Left ventricle myocardium inferior (tissue), 1 donor: ENCODE measurements at regions not wholly inside any gene's neighbourhood (a gene's known extent, or its start where the extent isn't known, plus 50 kb on each side); places are given as distances from the start of the nearest gene placed in this dataset.
A peak's percentile ranks its signal among the peaks of the same experiment; 100 is the strongest.

Experiments used
- DNase-seq: peaks from one replicate; pipeline ENCODE4 v3.0.0-alpha.2; 2020
- H3K27ac ChIP-seq: fragments of 200-600 bp; replicated peaks from 2 replicates; pipeline ENCODE4 v1.8.0; 2021
- H3K27me3 ChIP-seq: fragments of 200-600 bp; 2 replicates; pipeline ENCODE4 v1.8.0; 2021; ENCODE audit warnings: low read depth
- H3K36me3 ChIP-seq: fragments of 200-600 bp; 2 replicates; pipeline ENCODE4 v1.8.0; 2021
- H3K4me1 ChIP-seq: fragments of 200-600 bp; 2 replicates; pipeline ENCODE4 v1.8.0; 2021
- H3K4me3 ChIP-seq: fragments of 200-600 bp; 2 replicates; pipeline ENCODE4 v1.8.0; 2021; ENCODE audit warnings: mild to moderate bottlenecking, moderate library complexity
- H3K9me3 ChIP-seq: fragments of 200-600 bp; replicated peaks from 2 replicates; pipeline ENCODE4 v1.8.0; 2021
- CTCF ChIP-seq: fragments of 200-600 bp; IDR thresholded peaks from 2 replicates; pipeline ENCODE4 v1.8.0; 2021; ENCODE audit warnings: antibody characterized with exemption, mild to moderate bottlenecking, borderline replicate concordance
- intact Hi-C: fragments of 100-400 bp; cut with micrococcal nuclease; formaldehyde crosslinking; loops from one replicate; pipeline ENCODE4 v1.11.0; 2022
- donor health status: DM: no; HTN: yes; CAD: no; lungs with severe emphysema.

- no peaks in the 10 kb centered on the region for H3K36me3 ChIP-seq
- H3K27me3 ChIP-seq: peaks cover 19% of the 10 kb centered on the region
- H3K4me1 ChIP-seq: no peaks in the 10 kb centered on the region
- no peaks in the 10 kb centered on the region for H3K9me3 ChIP-seq
- no peak overlapping the region for H3K27ac ChIP-seq
- TF ChIP-seq CTCF: no peak
- H3K4me3 ChIP-seq: no peak overlapping the region
- intact Hi-C loops: no loop called here
- DNase-seq: no peak
Measured at GRCh38 chr7:54674891-54675290, 84.1 kb downstream of the SEC61G start.

GRCh38 chr7:54672519-54672918 is 86.5 kb downstream of the SEC61G start:
- no peak for TF ChIP-seq CTCF
- peaks cover 22% of the 10 kb centered on the region for H3K27me3 ChIP-seq
- no peak for DNase-seq
- no peaks in the 10 kb centered on the region for H3K36me3 ChIP-seq
- H3K9me3 ChIP-seq: no peaks in the 10 kb centered on the region
- no peak overlapping the region for H3K27ac ChIP-seq
- intact Hi-C loops: no loop called here
- no peaks in the 10 kb centered on the region for H3K4me1 ChIP-seq
- H3K4me3 ChIP-seq: no peak overlapping the region

GRCh38 chr7:54664235-54665228 is 94.5 kb downstream of the SEC61G start:
- H3K4me3 ChIP-seq: peak overlapping the region; percentile 61
- intact Hi-C loops: no loop called here
- peak; percentile 53 for TF ChIP-seq CTCF
- DNase-seq: peak; percentile 26
- H3K27ac ChIP-seq: no peak overlapping the region
- no peaks in the 10 kb centered on the region for H3K9me3 ChIP-seq
- H3K27me3 ChIP-seq: peaks cover 72% of the 10 kb centered on the region
- no peaks in the 10 kb centered on the region for H3K36me3 ChIP-seq
- peaks cover 12% of the 10 kb centered on the region for H3K4me1 ChIP-seq

GRCh38 chr7:54663603-54664234 is 95.3 kb downstream of the SEC61G start:
- no peak for TF ChIP-seq CTCF
- Histone ChIP-seq H3K27me3 (peaks cover 75% of the 10 kb centered on the region), H3K36me3 (no peaks in the 10 kb centered on the region)

GRCh38 chr7:54663186-54663585 is 95.8 kb downstream of the SEC61G start:
- no peak overlapping the region for H3K27ac ChIP-seq
- no peak overlapping the region for H3K4me3 ChIP-seq
- peaks cover 12% of the 10 kb centered on the region for H3K4me1 ChIP-seq
- H3K9me3 ChIP-seq: no peaks in the 10 kb centered on the region
- no peak for DNase-seq
- TF ChIP-seq CTCF: no peak
- H3K27me3 ChIP-seq: peaks cover 75% of the 10 kb centered on the region
- intact Hi-C loops: no loop called here
- H3K36me3 ChIP-seq: no peaks in the 10 kb centered on the region

More at GRCh38 chr7:54663603-54664234, 95.3 kb downstream of the SEC61G start:
- intact Hi-C loops: no loop called here
- DNase-seq: no peak
- H3K27ac ChIP-seq: no peak overlapping the region
- H3K4me1 ChIP-seq: peaks cover 12% of the 10 kb centered on the region
- H3K4me3 ChIP-seq: peak overlapping the region; percentile 61
- H3K9me3 ChIP-seq: no peaks in the 10 kb centered on the region
